ENCODE measurements at regions not wholly inside any gene's neighbourhood (a gene's known extent, or its start where the extent isn't known, plus 50 kb on each side); places are given as distances from the start of the nearest gene placed in this dataset.
A peak's percentile ranks its signal among the peaks of the same experiment; 100 is the strongest.

GRCh38 chr2:42847596-42848151 lies 55.3 kb upstream of the HAAO start:
- Histone ChIP-seq H3K9ac (ENCODE audit: low read depth, low read length, poor library complexity) (no peak overlapping the region), H2AFZ (ENCODE audit: low read length) (no peak overlapping the region), H2BK5ac (ENCODE audit: low read length) (peak overlapping the region; percentile 27), H3K4me3 (ENCODE audit: low read length in 2 of 2) (no peak overlapping the region), H3K4ac (ENCODE audit: low read length) (no peak overlapping the region), H4K91ac (ENCODE audit: low read depth, low read length, poor library complexity) (no peak overlapping the region), H3K18ac (ENCODE audit: low read length) (peak overlapping the region; percentile 62), H3K9me3 (replicated peaks in 1 of 2; ENCODE audit: control insufficient read depth in 2 of 2, insufficient read depth in 1 of 2, low read depth in 1 of 2, low read length in 2 of 2) (no peaks in the 10 kb centered on the region), H2AK5ac (ENCODE audit: low read depth, low read length) (no peak overlapping the region), H3K79me1 (ENCODE audit: low read depth, low read length) (no peaks in the 10 kb centered on the region), H3K14ac (ENCODE audit: low read length) (no peak overlapping the region), H3K4me2 (ENCODE audit: insufficient read depth, low read length, poor library complexity, severe bottlenecking) (no peak overlapping the region), H3K36me3 (replicated peaks in 1 of 2; ENCODE audit: control insufficient read depth in 2 of 2, insufficient read depth in 2 of 2, low read length in 2 of 2) (no peaks in the 10 kb centered on the region), H2BK12ac (ENCODE audit: low read length) (no peak overlapping the region), H2BK15ac (ENCODE audit: low read length) (peak overlapping the region; percentile 20), H3K23ac (ENCODE audit: low read depth, low read length, poor library complexity) (peak overlapping the region; percentile 34), H3K4me1 (ENCODE audit: control insufficient read depth in 2 of 2, insufficient read depth in 1 of 2, low read depth in 1 of 2, low read length in 2 of 2) (peaks cover 3 to 5% of the 10 kb centered on the region in 2 donors), H4K8ac (ENCODE audit: low read depth, low read length) (no peak overlapping the region), H3K27me3 (ENCODE audit: control insufficient read depth in 3 of 3, insufficient read depth in 3 of 3, low read depth in 1 of 3, low read length in 3 of 3) (no peaks in the 10 kb centered on the region), H3K27ac (replicated peaks; ENCODE audit: low read length) (no peak overlapping the region), H2BK120ac (ENCODE audit: low read depth, low read length) (no peak overlapping the region)
- DNase-seq (ENCODE audit: low spot score) = no peak
- WGBS, 2 donors (ENCODE audit: extremely low coverage in 2 of 2, insufficient read length in 2 of 2, insufficient replicate concordance in 1 of 2) = no CpG with 5 or more reads among the region's 9 CpGs

GRCh38 chr2:42846932-42847595 lies 54.7 kb upstream of the HAAO start:
- no peak overlapping the region for H4K91ac ChIP-seq (ENCODE audit: low read depth, low read length, poor library complexity)
- H4K8ac ChIP-seq (ENCODE audit: low read depth, low read length) = no peak overlapping the region
- H2AK5ac ChIP-seq (ENCODE audit: low read depth, low read length) = no peak overlapping the region
- no peak overlapping the region for H2AFZ ChIP-seq (ENCODE audit: low read length)
- peaks cover 3 to 5% of the 10 kb centered on the region in 2 donors for H3K4me1 ChIP-seq (ENCODE audit: control insufficient read depth in 2 of 2, insufficient read depth in 1 of 2, low read depth in 1 of 2, low read length in 2 of 2)
- peak overlapping the region; percentile 34 for H3K23ac ChIP-seq (ENCODE audit: low read depth, low read length, poor library complexity)
- no peak overlapping the region for H3K27ac ChIP-seq (replicated peaks; ENCODE audit: low read length)
- no peak overlapping the region for H2BK12ac ChIP-seq (ENCODE audit: low read length)
- H3K9me3 ChIP-seq (replicated peaks in 1 of 2; ENCODE audit: control insufficient read depth in 2 of 2, insufficient read depth in 1 of 2, low read depth in 1 of 2, low read length in 2 of 2) = no peaks in the 10 kb centered on the region
- H3K4ac ChIP-seq (ENCODE audit: low read length) = no peak overlapping the region
- no peak overlapping the region for H3K14ac ChIP-seq (ENCODE audit: low read length)
- H3K4me3 ChIP-seq (ENCODE audit: low read length in 2 of 2) = no peak overlapping the region
- H3K36me3 ChIP-seq (replicated peaks in 1 of 2; ENCODE audit: control insufficient read depth in 2 of 2, insufficient read depth in 2 of 2, low read length in 2 of 2) = no peaks in the 10 kb centered on the region
- H3K4me2 ChIP-seq (ENCODE audit: insufficient read depth, low read length, poor library complexity, severe bottlenecking) = no peak overlapping the region
- peak overlapping the region; percentile 39 for H3K18ac ChIP-seq (ENCODE audit: low read length)
- peak overlapping the region; percentile 20 for H2BK15ac ChIP-seq (ENCODE audit: low read length)
- no peak for DNase-seq (ENCODE audit: low spot score)
- peak overlapping the region; percentile 27 for H2BK5ac ChIP-seq (ENCODE audit: low read length)
- no peaks in the 10 kb centered on the region for H3K79me1 ChIP-seq (ENCODE audit: low read depth, low read length)
- H2BK120ac ChIP-seq (ENCODE audit: low read depth, low read length) = no peak overlapping the region
- no peaks in the 10 kb centered on the region for H3K27me3 ChIP-seq (ENCODE audit: control insufficient read depth in 3 of 3, insufficient read depth in 3 of 3, low read depth in 1 of 3, low read length in 3 of 3)
- H3K9ac ChIP-seq (ENCODE audit: low read depth, low read length, poor library complexity) = no peak overlapping the region
- no CpG with 5 or more reads among the region's 9 CpGs for WGBS, 2 donors (ENCODE audit: extremely low coverage in 2 of 2, insufficient read length in 2 of 2, insufficient replicate concordance in 1 of 2)

GRCh38 chr2:42846026-42846425 lies 53.6 kb upstream of the HAAO start:
- peak overlapping the region; percentile 39 for H3K18ac ChIP-seq (ENCODE audit: low read length)
- H2BK12ac ChIP-seq (ENCODE audit: low read length) = no peak overlapping the region
- no peak overlapping the region for H2BK15ac ChIP-seq (ENCODE audit: low read length)
- H3K27ac ChIP-seq (replicated peaks; ENCODE audit: low read length) = no peak overlapping the region
- no peak overlapping the region for H3K4me3 ChIP-seq (ENCODE audit: low read length in 2 of 2)
- H3K36me3 ChIP-seq (replicated peaks in 1 of 2; ENCODE audit: control insufficient read depth in 2 of 2, insufficient read depth in 2 of 2, low read length in 2 of 2) = no peaks in the 10 kb centered on the region
- H3K79me1 ChIP-seq (ENCODE audit: low read depth, low read length) = no peaks in the 10 kb centered on the region
- H2AFZ ChIP-seq (ENCODE audit: low read length) = no peak overlapping the region
- no peak overlapping the region for H4K91ac ChIP-seq (ENCODE audit: low read depth, low read length, poor library complexity)
- H2BK120ac ChIP-seq (ENCODE audit: low read depth, low read length) = no peak overlapping the region
- no peak overlapping the region for H3K4ac ChIP-seq (ENCODE audit: low read length)
- no peaks in the 10 kb centered on the region for H3K27me3 ChIP-seq (ENCODE audit: control insufficient read depth in 3 of 3, insufficient read depth in 3 of 3, low read depth in 1 of 3, low read length in 3 of 3)
- H3K14ac ChIP-seq (ENCODE audit: low read length) = no peak overlapping the region
- H3K4me1 ChIP-seq (ENCODE audit: control insufficient read depth in 2 of 2, insufficient read depth in 1 of 2, low read depth in 1 of 2, low read length in 2 of 2) = peaks cover 3 to 5% of the 10 kb centered on the region in 2 donors
- H3K23ac ChIP-seq (ENCODE audit: low read depth, low read length, poor library complexity) = no peak overlapping the region
- H4K8ac ChIP-seq (ENCODE audit: low read depth, low read length) = no peak overlapping the region
- H3K9me3 ChIP-seq (replicated peaks in 1 of 2; ENCODE audit: control insufficient read depth in 2 of 2, insufficient read depth in 1 of 2, low read depth in 1 of 2, low read length in 2 of 2) = no peaks in the 10 kb centered on the region
- no peak overlapping the region for H2AK5ac ChIP-seq (ENCODE audit: low read depth, low read length)
- H2BK5ac ChIP-seq (ENCODE audit: low read length) = no peak overlapping the region
- no peak overlapping the region for H3K9ac ChIP-seq (ENCODE audit: low read depth, low read length, poor library complexity)
- WGBS, 2 donors (ENCODE audit: extremely low coverage in 2 of 2, insufficient read length in 2 of 2, insufficient replicate concordance in 1 of 2) = no CpG with 5 or more reads among the region's 8 CpGs
- no peak for DNase-seq (ENCODE audit: low spot score)
- no peak overlapping the region for H3K4me2 ChIP-seq (ENCODE audit: insufficient read depth, low read length, poor library complexity, severe bottlenecking)

- Histone ChIP-seq H2AFZ (ENCODE audit: low read length) (peak overlapping the region; percentile 75), H2BK5ac (ENCODE audit: low read length) (peak overlapping the region; percentile 9), H4K8ac (ENCODE audit: low read depth, low read length) (no peak overlapping the region), H3K14ac (ENCODE audit: low read length) (no peak overlapping the region), H2AK5ac (ENCODE audit: low read depth, low read length) (no peak overlapping the region), H2BK15ac (ENCODE audit: low read length) (no peak overlapping the region), H3K4me3 (ENCODE audit: low read length in 2 of 2) (no peak overlapping the region), H3K79me1 (ENCODE audit: low read depth, low read length) (no peaks in the 10 kb centered on the region), H3K23ac (ENCODE audit: low read depth, low read length, poor library complexity) (no peak overlapping the region), H3K4ac (ENCODE audit: low read length) (no peak overlapping the region), H2BK120ac (ENCODE audit: low read depth, low read length) (no peak overlapping the region), H3K4me1 (ENCODE audit: control insufficient read depth in 2 of 2, insufficient read depth in 1 of 2, low read depth in 1 of 2, low read length in 2 of 2) (peaks cover 4 to 5% of the 10 kb centered on the region in 2 donors), H3K27me3 (ENCODE audit: control insufficient read depth in 3 of 3, insufficient read depth in 3 of 3, low read depth in 1 of 3, low read length in 3 of 3) (no peaks in the 10 kb centered on the region), H4K91ac (ENCODE audit: low read depth, low read length, poor library complexity) (no peak overlapping the region), H3K27ac (replicated peaks; ENCODE audit: low read length) (no peak overlapping the region), H3K18ac (ENCODE audit: low read length) (peak overlapping the region; percentile 25), H2BK12ac (ENCODE audit: low read length) (no peak overlapping the region), H3K9ac (ENCODE audit: low read depth, low read length, poor library complexity) (no peak overlapping the region), H3K9me3 (replicated peaks in 1 of 2; ENCODE audit: control insufficient read depth in 2 of 2, insufficient read depth in 1 of 2, low read depth in 1 of 2, low read length in 2 of 2) (no peaks in the 10 kb centered on the region), H3K4me2 (ENCODE audit: insufficient read depth, low read length, poor library complexity, severe bottlenecking) (no peak overlapping the region), H3K36me3 (replicated peaks in 1 of 2; ENCODE audit: control insufficient read depth in 2 of 2, insufficient read depth in 2 of 2, low read length in 2 of 2) (no peaks in the 10 kb centered on the region)
- WGBS, 2 donors (ENCODE audit: extremely low coverage in 2 of 2, insufficient read length in 2 of 2, insufficient replicate concordance in 1 of 2) = no CpG with 5 or more reads among the region's 20 CpGs
- DNase-seq (ENCODE audit: low spot score) = no peak
Measured at GRCh38 chr2:42844901-42845821, 52.8 kb upstream of the HAAO start.

Data from neuronal stem cell (in vitro differentiated cells).